ENCODE measurements at regions not wholly inside any gene's neighbourhood (a gene's known extent, or its start where the extent isn't known, plus 50 kb on each side); places are given as distances from the start of the nearest gene placed in this dataset.

DNA sequence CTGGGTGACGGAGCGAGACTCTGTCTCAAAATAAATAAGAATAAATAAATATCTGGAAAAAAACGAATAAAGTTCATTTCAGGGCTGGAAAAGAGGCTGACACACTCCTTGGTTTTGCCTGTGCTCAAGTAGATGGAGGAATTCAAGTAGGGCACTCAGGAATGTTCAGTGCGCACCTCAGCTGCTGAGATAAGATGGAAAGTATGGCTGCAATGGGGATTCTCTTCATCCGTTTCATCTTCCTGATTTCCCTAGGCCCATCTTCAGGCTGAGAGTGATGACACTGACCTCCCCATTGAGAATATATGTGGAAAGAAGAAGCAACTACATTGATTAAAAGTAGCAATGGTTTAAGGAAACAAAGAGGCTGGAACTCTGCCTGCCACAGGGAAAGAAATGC lies 130.5 kb upstream of the ZNF644 start:
- no peak for TF ChIP-seq CTCF (IDR thresholded peaks at IDR 0.05; ENCODE audit: low read depth, low read length)
- no peak for DNase-seq (ENCODE audit: low read depth in 2 of 2)
- H3K4me3 ChIP-seq (replicated peaks in 1 of 2; ENCODE audit: low read depth in 2 of 2, low read length in 2 of 2) = no peak overlapping the region

GRCh38 chr1:91151702-91152101 lies 129.9 kb upstream of the ZNF644 start:
- no peak for TF ChIP-seq CTCF (IDR thresholded peaks at IDR 0.05; ENCODE audit: low read depth, low read length)
- no peak for DNase-seq (ENCODE audit: low read depth in 2 of 2)
- H3K4me3 ChIP-seq (replicated peaks in 1 of 2; ENCODE audit: low read depth in 2 of 2, low read length in 2 of 2) = no peak overlapping the region

DNA sequence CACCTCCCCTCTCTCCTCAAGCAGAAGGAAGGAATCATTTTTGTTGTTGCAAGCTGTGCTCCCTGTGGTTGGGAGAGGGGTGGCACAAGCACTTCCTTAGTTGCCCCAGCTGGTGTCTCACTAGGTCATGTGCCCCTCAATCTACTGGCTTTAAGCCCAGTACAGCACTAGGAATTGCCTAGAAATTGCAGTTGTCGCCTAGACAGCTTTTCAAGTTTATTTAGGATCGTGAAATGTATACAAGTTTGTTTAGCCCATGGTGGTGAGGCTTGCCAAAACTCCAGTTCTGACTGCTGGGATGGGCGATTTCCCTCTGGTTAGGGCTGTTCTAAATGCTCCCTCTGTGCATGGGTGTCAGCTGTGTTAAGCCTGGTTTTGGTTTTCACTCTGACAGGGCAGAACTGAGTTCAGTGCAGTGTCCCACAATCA lies 126.8 kb upstream of the ZNF644 start:
- DNase-seq (ENCODE audit: low read depth in 2 of 2) = no peak
- TF ChIP-seq CTCF (IDR thresholded peaks at IDR 0.05; ENCODE audit: low read depth, low read length) = no peak

DNA sequence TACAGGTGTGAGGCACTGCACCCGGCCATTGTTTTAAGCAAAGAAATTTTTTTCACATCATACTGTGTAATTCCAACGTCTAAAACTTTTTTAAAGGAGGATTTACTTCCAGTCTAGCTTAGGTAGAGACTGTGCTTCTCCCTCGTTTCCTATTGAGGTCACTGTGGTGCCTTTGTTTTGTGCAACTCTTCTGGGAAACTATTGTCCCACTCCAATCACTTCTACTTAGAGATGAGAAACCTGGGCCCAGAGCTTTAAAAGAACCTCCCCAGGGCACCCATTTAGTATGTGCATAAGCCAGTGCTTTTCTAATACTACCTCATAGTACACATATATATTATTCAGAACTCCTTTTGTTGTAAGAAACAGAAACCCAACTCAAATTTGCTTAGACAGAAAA lies 120.0 kb upstream of the ZNF644 start:
- no peak overlapping the region for H3K4me3 ChIP-seq (replicated peaks in 1 of 2; ENCODE audit: low read depth in 2 of 2, low read length in 2 of 2)

More for the DNA sequence above, 126.8 kb upstream of the ZNF644 start:
- H3K4me3 ChIP-seq (replicated peaks in 1 of 2; ENCODE audit: low read depth in 2 of 2, low read length in 2 of 2) = no peak overlapping the region

GRCh38 chr1:91138959-91139358 lies 117.1 kb upstream of the ZNF644 start:
- no peak for DNase-seq (ENCODE audit: low read depth in 2 of 2)
- TF ChIP-seq CTCF (IDR thresholded peaks at IDR 0.05; ENCODE audit: low read depth, low read length) = no peak

More for the DNA sequence above, 120.0 kb upstream of the ZNF644 start:
- DNase-seq (ENCODE audit: low read depth in 2 of 2) = no peak
- no peak for TF ChIP-seq CTCF (IDR thresholded peaks at IDR 0.05; ENCODE audit: low read depth, low read length)

GRCh38 chr1:91137173-91137852 lies 115.5 kb upstream of the ZNF644 start:
- DNase-seq (ENCODE audit: low read depth in 2 of 2) = no peak
- no peak for TF ChIP-seq CTCF (IDR thresholded peaks at IDR 0.05; ENCODE audit: low read depth, low read length)
- H3K4me3 ChIP-seq (replicated peaks in 1 of 2; ENCODE audit: low read depth in 2 of 2, low read length in 2 of 2) = no peak overlapping the region

More at GRCh38 chr1:91138959-91139358, 117.1 kb upstream of the ZNF644 start:
- H3K4me3 ChIP-seq (replicated peaks in 1 of 2; ENCODE audit: low read depth in 2 of 2, low read length in 2 of 2) = no peak overlapping the region

GRCh38 chr1:91135799-91136198 lies 114.0 kb upstream of the ZNF644 start:
- no peak overlapping the region for H3K4me3 ChIP-seq (replicated peaks in 1 of 2; ENCODE audit: low read depth in 2 of 2, low read length in 2 of 2)
- no peak for DNase-seq (ENCODE audit: low read depth in 2 of 2)
- TF ChIP-seq CTCF (IDR thresholded peaks at IDR 0.05; ENCODE audit: low read depth, low read length) = no peak
